ENCODE measurements at regions not wholly inside any gene's neighbourhood (a gene's known extent, or its start where the extent isn't known, plus 50 kb on each side); places are given as distances from the start of the nearest gene placed in this dataset.

- TF ChIP-seq, protein P1, sequence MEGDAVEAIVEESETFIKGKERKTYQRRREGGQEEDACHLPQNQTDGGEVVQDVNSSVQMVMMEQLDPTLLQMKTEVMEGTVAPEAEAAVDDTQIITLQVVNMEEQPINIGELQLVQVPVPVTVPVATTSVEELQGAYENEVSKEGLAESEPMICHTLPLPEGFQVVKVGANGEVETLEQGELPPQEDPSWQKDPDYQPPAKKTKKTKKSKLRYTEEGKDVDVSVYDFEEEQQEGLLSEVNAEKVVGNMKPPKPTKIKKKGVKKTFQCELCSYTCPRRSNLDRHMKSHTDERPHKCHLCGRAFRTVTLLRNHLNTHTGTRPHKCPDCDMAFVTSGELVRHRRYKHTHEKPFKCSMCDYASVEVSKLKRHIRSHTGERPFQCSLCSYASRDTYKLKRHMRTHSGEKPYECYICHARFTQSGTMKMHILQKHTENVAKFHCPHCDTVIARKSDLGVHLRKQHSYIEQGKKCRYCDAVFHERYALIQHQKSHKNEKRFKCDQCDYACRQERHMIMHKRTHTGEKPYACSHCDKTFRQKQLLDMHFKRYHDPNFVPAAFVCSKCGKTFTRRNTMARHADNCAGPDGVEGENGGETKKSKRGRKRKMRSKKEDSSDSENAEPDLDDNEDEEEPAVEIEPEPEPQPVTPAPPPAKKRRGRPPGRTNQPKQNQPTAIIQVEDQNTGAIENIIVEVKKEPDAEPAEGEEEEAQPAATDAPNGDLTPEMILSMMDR (conservative IDR thresholded peaks at IDR 0.05; ENCODE audit: low read depth, low read length), result no peak
- no peak for TF ChIP-seq EZH2 (IDR thresholded peaks at IDR 0.05; ENCODE audit: borderline replicate concordance, low read depth, low read length, poor library complexity, severe bottlenecking)
These were observed 449.3 kb downstream of the TAFA4 start for GRCh38 chr3:68483041-68483440.
